ENCODE measurements at regions not wholly inside any gene's neighbourhood (a gene's known extent, or its start where the extent isn't known, plus 50 kb on each side); places are given as distances from the start of the nearest gene placed in this dataset.
"Not testable (repeated sequence)": the region's sequence is repeated elsewhere in the genome, so short reads cannot be mapped to it uniquely, and the experiment has no call there.

DNA sequence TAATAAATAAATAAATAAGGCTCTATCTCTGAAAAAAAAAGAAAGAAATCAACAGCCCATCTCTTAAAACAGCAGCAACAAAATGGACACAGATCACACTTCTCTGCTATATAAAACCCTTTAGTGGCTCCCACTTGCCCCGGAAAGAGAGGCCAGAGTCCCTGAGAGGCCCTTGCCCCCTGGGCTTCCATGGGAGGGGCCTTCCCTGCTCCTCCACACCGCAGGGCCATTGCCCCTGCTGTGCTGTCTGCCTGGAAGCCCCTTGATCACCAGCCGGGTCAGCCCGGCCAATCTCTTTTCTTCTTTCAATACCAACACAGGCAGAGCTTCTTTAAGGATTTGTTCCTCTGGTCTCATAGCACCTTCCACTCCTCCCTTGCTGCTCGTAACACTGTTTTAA is 171.1 kb downstream of the URI1 start:
- RAD21 ChIA-PET (ENCODE audit: low non-redundant PET in 1 of 2, low total read pairs in 2 of 2, uncharacterized antibody in 2 of 2, unreplicated experiment in 2 of 2): no interaction called here

DNA sequence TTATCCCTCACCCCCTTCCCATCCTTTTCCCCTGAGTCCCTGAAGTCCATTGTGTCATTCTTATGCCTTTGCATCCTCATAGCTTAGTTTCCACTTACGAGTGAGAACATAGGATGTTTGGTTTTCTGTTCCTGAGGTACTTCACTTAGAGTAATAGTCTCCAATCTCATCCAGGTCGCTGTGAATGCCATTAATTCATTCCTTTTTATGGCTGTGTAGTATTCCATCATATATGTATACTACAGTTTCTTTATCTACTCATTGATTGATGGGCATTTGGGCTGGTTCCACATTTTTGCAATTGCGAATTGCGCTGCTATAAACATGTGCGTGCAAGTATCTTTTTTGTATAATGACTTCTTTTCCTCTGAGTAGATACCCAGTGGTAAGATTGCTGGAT is 172.1 kb downstream of the URI1 start:
- H3K9ac ChIP-seq (ENCODE audit: low read length); H3K36me3 ChIP-seq (ENCODE audit: control insufficient read depth in 1 of 2, insufficient read depth in 2 of 2, low read length in 2 of 2); H3K9me3 ChIP-seq (ENCODE audit: control insufficient read depth in 1 of 2, insufficient read depth in 1 of 2, low read depth in 1 of 2, low read length in 2 of 2); H3K4me2 ChIP-seq (ENCODE audit: low read length); CTCF ChIA-PET; RAD21 ChIA-PET (ENCODE audit: low non-redundant PET in 1 of 2, low total read pairs in 2 of 2, uncharacterized antibody in 2 of 2, unreplicated experiment in 2 of 2); BruUV-seq (replicated peaks); DNase-seq (ENCODE audit: low read depth, low spot score); H3K79me2 ChIP-seq (ENCODE audit: insufficient read depth, low read length); H3K4me1 ChIP-seq (ENCODE audit: control insufficient read depth in 1 of 2, insufficient read depth in 2 of 2, low read length in 2 of 2); H3K4me3 ChIP-seq (replicated peaks in 1 of 2; ENCODE audit: low read depth in 1 of 2, low read length in 2 of 2); H3K27me3 ChIP-seq (ENCODE audit: insufficient read depth, low read length); POLR2A ChIA-PET; H4K20me1 ChIP-seq (ENCODE audit: insufficient read depth); H3K27ac ChIP-seq (ENCODE audit: low read depth, low read length); ATAC-seq; H3K9me2 ChIP-seq (ENCODE audit: insufficient read depth); intact Hi-C loops (cut with micrococcal nuclease); H2AFZ ChIP-seq (ENCODE audit: low read depth, low read length, poor library complexity, severe bottlenecking): not testable (repeated sequence)

More for the DNA sequence above, 171.1 kb downstream of the URI1 start:
- no peak overlapping the region for H3K4me2 ChIP-seq (ENCODE audit: low read length)
- H3K27me3 ChIP-seq (ENCODE audit: insufficient read depth, low read length): no peaks in the 10 kb centered on the region
- no peaks in the 10 kb centered on the region for H3K9me2 ChIP-seq (ENCODE audit: insufficient read depth)
- ATAC-seq: no peak
- no peak for DNase-seq (ENCODE audit: low read depth, low spot score)
- ChIA-PET POLR2A (no interaction called here), CTCF (no interaction called here)
- TF ChIP-seq SIN3A (IDR thresholded peaks at IDR 0.05; ENCODE audit: low read depth): no peak
- no peak for TF ChIP-seq POLR2A (IDR thresholded peaks at IDR 0.05; ENCODE audit: borderline replicate concordance, extremely low read depth, insufficient read depth, insufficient read length)
- TF ChIP-seq, protein P1, sequence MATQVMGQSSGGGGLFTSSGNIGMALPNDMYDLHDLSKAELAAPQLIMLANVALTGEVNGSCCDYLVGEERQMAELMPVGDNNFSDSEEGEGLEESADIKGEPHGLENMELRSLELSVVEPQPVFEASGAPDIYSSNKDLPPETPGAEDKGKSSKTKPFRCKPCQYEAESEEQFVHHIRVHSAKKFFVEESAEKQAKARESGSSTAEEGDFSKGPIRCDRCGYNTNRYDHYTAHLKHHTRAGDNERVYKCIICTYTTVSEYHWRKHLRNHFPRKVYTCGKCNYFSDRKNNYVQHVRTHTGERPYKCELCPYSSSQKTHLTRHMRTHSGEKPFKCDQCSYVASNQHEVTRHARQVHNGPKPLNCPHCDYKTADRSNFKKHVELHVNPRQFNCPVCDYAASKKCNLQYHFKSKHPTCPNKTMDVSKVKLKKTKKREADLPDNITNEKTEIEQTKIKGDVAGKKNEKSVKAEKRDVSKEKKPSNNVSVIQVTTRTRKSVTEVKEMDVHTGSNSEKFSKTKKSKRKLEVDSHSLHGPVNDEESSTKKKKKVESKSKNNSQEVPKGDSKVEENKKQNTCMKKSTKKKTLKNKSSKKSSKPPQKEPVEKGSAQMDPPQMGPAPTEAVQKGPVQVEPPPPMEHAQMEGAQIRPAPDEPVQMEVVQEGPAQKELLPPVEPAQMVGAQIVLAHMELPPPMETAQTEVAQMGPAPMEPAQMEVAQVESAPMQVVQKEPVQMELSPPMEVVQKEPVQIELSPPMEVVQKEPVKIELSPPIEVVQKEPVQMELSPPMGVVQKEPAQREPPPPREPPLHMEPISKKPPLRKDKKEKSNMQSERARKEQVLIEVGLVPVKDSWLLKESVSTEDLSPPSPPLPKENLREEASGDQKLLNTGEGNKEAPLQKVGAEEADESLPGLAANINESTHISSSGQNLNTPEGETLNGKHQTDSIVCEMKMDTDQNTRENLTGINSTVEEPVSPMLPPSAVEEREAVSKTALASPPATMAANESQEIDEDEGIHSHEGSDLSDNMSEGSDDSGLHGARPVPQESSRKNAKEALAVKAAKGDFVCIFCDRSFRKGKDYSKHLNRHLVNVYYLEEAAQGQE (IDR thresholded peaks at IDR 0.05; ENCODE audit: low read depth): no peak
- no peak for TF ChIP-seq EZH2phosphoT487 (IDR thresholded peaks at IDR 0.05; ENCODE audit: borderline replicate concordance)
- no peak for TF ChIP-seq SP1 (IDR thresholded peaks at IDR 0.05; ENCODE audit: low read depth)
- no peak for TF ChIP-seq EZH2 (IDR thresholded peaks at IDR 0.05)
- TF ChIP-seq, protein P2, sequence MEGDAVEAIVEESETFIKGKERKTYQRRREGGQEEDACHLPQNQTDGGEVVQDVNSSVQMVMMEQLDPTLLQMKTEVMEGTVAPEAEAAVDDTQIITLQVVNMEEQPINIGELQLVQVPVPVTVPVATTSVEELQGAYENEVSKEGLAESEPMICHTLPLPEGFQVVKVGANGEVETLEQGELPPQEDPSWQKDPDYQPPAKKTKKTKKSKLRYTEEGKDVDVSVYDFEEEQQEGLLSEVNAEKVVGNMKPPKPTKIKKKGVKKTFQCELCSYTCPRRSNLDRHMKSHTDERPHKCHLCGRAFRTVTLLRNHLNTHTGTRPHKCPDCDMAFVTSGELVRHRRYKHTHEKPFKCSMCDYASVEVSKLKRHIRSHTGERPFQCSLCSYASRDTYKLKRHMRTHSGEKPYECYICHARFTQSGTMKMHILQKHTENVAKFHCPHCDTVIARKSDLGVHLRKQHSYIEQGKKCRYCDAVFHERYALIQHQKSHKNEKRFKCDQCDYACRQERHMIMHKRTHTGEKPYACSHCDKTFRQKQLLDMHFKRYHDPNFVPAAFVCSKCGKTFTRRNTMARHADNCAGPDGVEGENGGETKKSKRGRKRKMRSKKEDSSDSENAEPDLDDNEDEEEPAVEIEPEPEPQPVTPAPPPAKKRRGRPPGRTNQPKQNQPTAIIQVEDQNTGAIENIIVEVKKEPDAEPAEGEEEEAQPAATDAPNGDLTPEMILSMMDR (IDR thresholded peaks at IDR 0.05 in 2 of 3, conservative IDR thresholded peaks at IDR 0.05 in 1 of 3; ENCODE audit: borderline replicate concordance in 1 of 3, insufficient read depth in 1 of 3, low read depth in 2 of 3, low read length in 2 of 3): no peak
- TF ChIP-seq YY1 (IDR thresholded peaks at IDR 0.05; ENCODE audit: extremely low read depth, insufficient replicate concordance, low read depth, low read length): no peak
- no peak for TF ChIP-seq RAD21 (IDR thresholded peaks at IDR 0.05; ENCODE audit: low read depth)
- no peak for TF ChIP-seq TCF7L2 (IDR thresholded peaks at IDR 0.05; ENCODE audit: borderline replicate concordance, extremely low read depth, insufficient read depth, insufficient read length)
- TF ChIP-seq ELF1 (IDR thresholded peaks at IDR 0.05; ENCODE audit: borderline replicate concordance, low read depth): no peak
- no peak for TF ChIP-seq JUND (IDR thresholded peaks at IDR 0.05)
- H3K27ac ChIP-seq (ENCODE audit: low read depth, low read length): no peak overlapping the region
- no peak overlapping the region for H2AFZ ChIP-seq (ENCODE audit: low read depth, low read length, poor library complexity, severe bottlenecking)
- no peaks in the 10 kb centered on the region for H3K79me2 ChIP-seq (ENCODE audit: insufficient read depth, low read length)
- no peaks in the 10 kb centered on the region for H3K9me3 ChIP-seq (ENCODE audit: control insufficient read depth in 1 of 2, insufficient read depth in 1 of 2, low read depth in 1 of 2, low read length in 2 of 2)
- H3K4me3 ChIP-seq (replicated peaks in 1 of 2; ENCODE audit: low read depth in 1 of 2, low read length in 2 of 2): no peak overlapping the region
- no peaks in the 10 kb centered on the region for H3K36me3 ChIP-seq (ENCODE audit: control insufficient read depth in 1 of 2, insufficient read depth in 2 of 2, low read length in 2 of 2)
- no peak overlapping the region for H3K9ac ChIP-seq (ENCODE audit: low read length)
- no TSS peak for BruUV-seq (replicated peaks)
- H3K4me1 ChIP-seq (ENCODE audit: control insufficient read depth in 1 of 2, insufficient read depth in 2 of 2, low read length in 2 of 2): no peaks in the 10 kb centered on the region
- H4K20me1 ChIP-seq (ENCODE audit: insufficient read depth): no peaks in the 10 kb centered on the region
- intact Hi-C loops (cut with micrococcal nuclease): no loop called here
